Spleen (tissue), 7 donors: ENCODE measurements at regions not wholly inside any gene's neighbourhood (a gene's known extent, or its start where the extent isn't known, plus 50 kb on each side); places are given as distances from the start of the nearest gene placed in this dataset.

Experiments
- CTCF ChIP-seq, 11 experiments: fragments of 200-600 bp in 7 of 11; fragments of 450-650 bp in 4 of 11; sonication (generic) in 4 of 11; IDR thresholded peaks in 8 of 11; conservative IDR thresholded peaks in 3 of 11; 1 replicate in 7 of 11; 2 replicates in 4 of 11; pipeline versions ENCODE4 v1.4.0 to v1.8.0; 2016 to 2021; ENCODE audit warnings: antibody characterized with exemption in 11 of 11, inconsistent platforms in 4 of 11, mild to moderate bottlenecking in 1 of 11
- POLR2A ChIP-seq, 3 donors: fragments of 450-650 bp; IDR thresholded peaks; one replicate each; pipeline ENCODE4 v1.5.1; 2017; ENCODE audit warnings: antibody characterized with exemption in 3 of 3, mild to moderate bottlenecking in 1 of 3
- POLR2AphosphoS5 ChIP-seq, 3 donors: sonication (generic); formaldehyde crosslinking; IDR thresholded peaks; one replicate each; pipeline ENCODE4 v1.5.1; 2017; ENCODE audit warnings: antibody characterized with exemption in 3 of 3
- donor health status: DM: no; HTN: no; CAD: no; lungs with moderate emphysema.
- donor health status: DM: no; HTN: no; CAD: no.
- donor health status: DM: no; HTN: no; CAD: no.

DNA sequence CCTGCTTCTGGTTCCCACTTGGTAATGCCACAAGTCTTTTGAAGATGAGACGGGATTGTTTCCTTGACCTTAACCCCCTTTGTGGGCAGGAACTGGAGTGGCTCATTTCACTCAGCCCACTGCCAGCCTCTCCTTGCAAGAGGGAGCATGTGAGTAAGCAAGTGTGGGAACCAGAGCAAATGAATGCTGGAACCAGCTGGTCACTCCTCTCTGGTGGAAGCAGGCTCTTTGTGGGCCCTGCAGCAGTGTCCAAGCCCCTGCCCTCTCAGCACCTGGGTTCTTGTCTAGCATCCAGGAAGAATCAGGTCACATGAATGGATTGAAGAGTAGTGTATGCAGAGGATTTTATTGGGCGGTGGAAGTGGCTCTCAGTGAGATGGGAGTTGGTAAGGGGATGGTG, 944.5 kb downstream of the QKI start:
- TF ChIP-seq CTCF (IDR thresholded peaks at IDR 0.05 in 8 of 11, conservative IDR thresholded peaks at IDR 0.05 in 3 of 11): no peak
- TF ChIP-seq POLR2AphosphoS5 (IDR thresholded peaks at IDR 0.05): no peak
- no peak for TF ChIP-seq POLR2A (IDR thresholded peaks at IDR 0.05)
